ENCODE measurements at regions not wholly inside any gene's neighbourhood (a gene's known extent, or its start where the extent isn't known, plus 50 kb on each side); places are given as distances from the start of the nearest gene placed in this dataset.

- TF ChIP-seq POLR2AphosphoS5 (IDR thresholded peaks at IDR 0.05) (no peak), CTCF (IDR thresholded peaks at IDR 0.05) (no peak), POLR2A (IDR thresholded peaks at IDR 0.05) (no peak), EP300 (IDR thresholded peaks at IDR 0.05) (no peak)
These were observed 96.9 kb downstream of the ADSS2 start for GRCh38 chr1:244354810-244355278.
